SK-N-MC (cell line): ENCODE measurements at regions not wholly inside any gene's neighbourhood (a gene's known extent, or its start where the extent isn't known, plus 50 kb on each side); places are given as distances from the start of the nearest gene placed in this dataset.

Experiments
- EZH2 ChIP-seq: fragments of 200-600 bp; sonication (generic); IDR thresholded peaks from one replicate; pipeline ENCODE4 v1.6.1; 2017; ENCODE audit warnings: antibody characterized with exemption
- FOXP2 ChIP-seq: optimal IDR thresholded peaks from 2 replicates; pipeline ENCODE3; 2011; ENCODE audit warnings: mild to moderate bottlenecking, moderate library complexity; ENCODE audit not compliant: insufficient read depth; ENCODE audit errors: extremely low read length, control extremely low read depth
- POLR2AphosphoS5 ChIP-seq: IDR thresholded peaks from 2 replicates; pipeline ENCODE4 v1.6.1; 2012; ENCODE audit warnings: mild to moderate bottlenecking, low read depth, low read length, borderline replicate concordance

GRCh38 chr10:129272176-129272575 is 194.9 kb upstream of the MGMT start:
- no peak for TF ChIP-seq POLR2AphosphoS5
- no peak for TF ChIP-seq EZH2
- no peak for TF ChIP-seq FOXP2
